ENCODE measurements at regions not wholly inside any gene's neighbourhood (a gene's known extent, or its start where the extent isn't known, plus 50 kb on each side); places are given as distances from the start of the nearest gene placed in this dataset.
A peak's percentile ranks its signal among the peaks of the same experiment; 100 is the strongest.

GRCh38 chr15:26097216-26097615 is 234.1 kb upstream of the ATP10A start:
- no peak overlapping the region for H3K4me3 ChIP-seq (replicated peaks in 1 of 2; ENCODE audit: low read depth in 2 of 2, low read length in 2 of 2)
- TF ChIP-seq CTCF (IDR thresholded peaks at IDR 0.05; ENCODE audit: low read depth, low read length), result no peak
- DNase-seq (ENCODE audit: low read depth in 2 of 2), result no peak

GRCh38 chr15:26096581-26096980 is 233.5 kb upstream of the ATP10A start:
- DNase-seq (ENCODE audit: low read depth in 2 of 2), result no peak
- no peak overlapping the region for H3K4me3 ChIP-seq (replicated peaks in 1 of 2; ENCODE audit: low read depth in 2 of 2, low read length in 2 of 2)
- no peak for TF ChIP-seq CTCF (IDR thresholded peaks at IDR 0.05; ENCODE audit: low read depth, low read length)

GRCh38 chr15:26095710-26096330 is 232.7 kb upstream of the ATP10A start:
- TF ChIP-seq CTCF (IDR thresholded peaks at IDR 0.05; ENCODE audit: low read depth, low read length), result peak; percentile 16
- no peak for DNase-seq (ENCODE audit: low read depth in 2 of 2)
- no peak overlapping the region for H3K4me3 ChIP-seq (replicated peaks in 1 of 2; ENCODE audit: low read depth in 2 of 2, low read length in 2 of 2)

- TF ChIP-seq CTCF (IDR thresholded peaks at IDR 0.05; ENCODE audit: low read depth, low read length), result no peak
- H3K4me3 ChIP-seq (replicated peaks in 1 of 2; ENCODE audit: low read depth in 2 of 2, low read length in 2 of 2), result no peak overlapping the region
- no peak for DNase-seq (ENCODE audit: low read depth in 2 of 2)
These were observed 228.1 kb upstream of the ATP10A start for GRCh38 chr15:26091184-26091583.

GRCh38 chr15:26087881-26088280 is 224.8 kb upstream of the ATP10A start:
- H3K4me3 ChIP-seq (replicated peaks in 1 of 2; ENCODE audit: low read depth in 2 of 2, low read length in 2 of 2), result no peak overlapping the region
- no peak for TF ChIP-seq CTCF (IDR thresholded peaks at IDR 0.05; ENCODE audit: low read depth, low read length)
- DNase-seq (ENCODE audit: low read depth in 2 of 2), result no peak

GRCh38 chr15:26087395-26087794 is 224.3 kb upstream of the ATP10A start:
- TF ChIP-seq CTCF (IDR thresholded peaks at IDR 0.05; ENCODE audit: low read depth, low read length), result no peak
- peak in 1 of 2 donors; percentile 31 for DNase-seq (ENCODE audit: low read depth in 2 of 2)
- H3K4me3 ChIP-seq (replicated peaks in 1 of 2; ENCODE audit: low read depth in 2 of 2, low read length in 2 of 2), result no peak overlapping the region

GRCh38 chr15:26084771-26085170 is 221.6 kb upstream of the ATP10A start:
- DNase-seq (ENCODE audit: low read depth in 2 of 2), result no peak
- H3K4me3 ChIP-seq (replicated peaks in 1 of 2; ENCODE audit: low read depth in 2 of 2, low read length in 2 of 2), result no peak overlapping the region
- no peak for TF ChIP-seq CTCF (IDR thresholded peaks at IDR 0.05; ENCODE audit: low read depth, low read length)
